ENCODE measurements at regions not wholly inside any gene's neighbourhood (a gene's known extent, or its start where the extent isn't known, plus 50 kb on each side); places are given as distances from the start of the nearest gene placed in this dataset.

DNA sequence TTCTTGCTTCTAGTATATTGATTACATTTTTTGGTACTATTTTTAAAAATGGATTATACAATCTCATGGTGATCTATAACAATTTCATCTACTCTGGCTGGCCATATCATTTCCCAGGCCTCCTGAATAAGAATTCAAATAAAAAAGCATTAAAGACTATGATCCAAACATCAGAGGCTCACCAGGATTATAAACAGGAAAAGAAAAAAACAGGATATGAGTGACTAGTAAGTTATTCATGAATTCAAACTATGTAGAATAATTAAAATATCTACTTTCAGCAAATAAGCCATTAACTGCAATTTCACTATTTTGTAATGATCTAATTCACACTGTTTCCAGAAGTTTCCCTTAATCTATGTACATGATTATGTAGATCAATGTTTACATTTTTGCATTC, 293.1 kb upstream of the CDH6 start:
- TF ChIP-seq, protein P1, sequence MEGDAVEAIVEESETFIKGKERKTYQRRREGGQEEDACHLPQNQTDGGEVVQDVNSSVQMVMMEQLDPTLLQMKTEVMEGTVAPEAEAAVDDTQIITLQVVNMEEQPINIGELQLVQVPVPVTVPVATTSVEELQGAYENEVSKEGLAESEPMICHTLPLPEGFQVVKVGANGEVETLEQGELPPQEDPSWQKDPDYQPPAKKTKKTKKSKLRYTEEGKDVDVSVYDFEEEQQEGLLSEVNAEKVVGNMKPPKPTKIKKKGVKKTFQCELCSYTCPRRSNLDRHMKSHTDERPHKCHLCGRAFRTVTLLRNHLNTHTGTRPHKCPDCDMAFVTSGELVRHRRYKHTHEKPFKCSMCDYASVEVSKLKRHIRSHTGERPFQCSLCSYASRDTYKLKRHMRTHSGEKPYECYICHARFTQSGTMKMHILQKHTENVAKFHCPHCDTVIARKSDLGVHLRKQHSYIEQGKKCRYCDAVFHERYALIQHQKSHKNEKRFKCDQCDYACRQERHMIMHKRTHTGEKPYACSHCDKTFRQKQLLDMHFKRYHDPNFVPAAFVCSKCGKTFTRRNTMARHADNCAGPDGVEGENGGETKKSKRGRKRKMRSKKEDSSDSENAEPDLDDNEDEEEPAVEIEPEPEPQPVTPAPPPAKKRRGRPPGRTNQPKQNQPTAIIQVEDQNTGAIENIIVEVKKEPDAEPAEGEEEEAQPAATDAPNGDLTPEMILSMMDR (IDR thresholded peaks at IDR 0.05; ENCODE audit: borderline replicate concordance, extremely low read depth, low read length, poor library complexity, severe bottlenecking), result no peak
- no peak for TF ChIP-seq EZH2 (IDR thresholded peaks at IDR 0.05; ENCODE audit: borderline replicate concordance, low read depth, low read length, severe bottlenecking)

Measured in DND-41 (cell line).